NCI-H2081 (cell line): ENCODE measurements at regions not wholly inside any gene's neighbourhood (a gene's known extent, or its start where the extent isn't known, plus 50 kb on each side); places are given as distances from the start of the nearest gene placed in this dataset.
"Not testable (repeated sequence)": the region's sequence is repeated elsewhere in the genome, so short reads cannot be mapped to it uniquely, and the experiment has no call there.

Source experiments
- DNase-seq, 2 experiments: peaks; one replicate each; lab custom pipeline; 2025; lab: John Stamatoyannopoulos, UW

DNA sequence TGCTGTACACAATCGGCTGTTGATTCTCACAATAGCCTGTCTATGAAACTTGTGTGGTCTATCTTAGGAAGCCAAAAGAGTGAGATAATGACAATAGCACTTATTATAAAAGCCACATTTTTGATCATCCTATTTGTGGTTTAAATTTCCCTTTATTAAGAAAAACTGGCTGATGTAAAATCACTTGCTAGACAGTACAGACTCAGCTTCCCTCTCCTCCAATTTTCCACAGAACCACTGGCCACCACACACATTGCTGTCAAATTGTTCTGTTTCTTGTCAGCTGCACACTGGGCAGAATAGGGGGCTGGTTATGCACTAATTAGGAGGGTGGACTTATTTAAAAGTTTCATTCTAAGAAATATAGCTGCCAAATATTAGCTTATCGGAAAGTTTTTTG, 425.9 kb downstream of the EPHA3 start:
- DNase-seq = no peak

- DNase-seq = not testable (repeated sequence)
Observed at GRCh38 chr3:89554587-89554986, 447.2 kb downstream of the EPHA3 start.

DNA sequence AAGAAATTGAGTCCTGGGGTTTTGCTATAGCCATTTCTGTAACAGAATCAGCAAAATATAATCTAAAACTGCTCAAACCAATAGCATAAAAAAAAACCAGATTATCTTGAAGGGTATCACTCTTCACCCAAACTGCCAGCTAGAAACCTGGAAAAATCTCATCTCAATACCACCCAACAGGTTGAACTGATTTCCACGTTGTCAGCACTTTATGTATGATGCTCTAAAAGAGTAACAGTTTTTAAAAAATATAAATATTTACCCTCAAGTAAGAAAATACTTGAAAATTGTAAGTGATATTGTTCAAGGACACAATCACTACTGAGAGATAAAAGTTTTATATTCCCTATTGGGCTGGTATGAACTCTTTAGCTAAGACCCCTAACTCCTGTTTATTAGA, 451.3 kb downstream of the EPHA3 start:
- DNase-seq = no peak

DNA sequence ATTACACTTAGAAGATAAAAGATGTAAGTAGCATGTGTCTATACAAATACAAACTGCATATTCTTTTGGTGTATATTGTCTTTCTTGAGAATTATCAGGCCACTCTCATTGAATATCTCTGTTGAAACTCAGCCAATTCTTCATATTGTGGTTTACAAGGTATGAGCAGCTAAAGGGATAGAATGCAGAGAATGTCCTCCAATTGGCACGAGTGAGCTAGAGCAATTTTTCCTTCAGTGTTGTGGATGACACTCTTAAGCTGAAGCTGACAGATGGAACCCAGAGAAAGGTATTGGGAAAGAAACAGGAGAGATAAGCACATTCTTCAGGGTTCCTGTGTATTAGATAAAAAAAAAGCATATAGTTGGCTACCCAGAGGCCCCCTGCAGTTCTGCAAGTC, 453.1 kb downstream of the EPHA3 start:
- no peak for DNase-seq

DNA sequence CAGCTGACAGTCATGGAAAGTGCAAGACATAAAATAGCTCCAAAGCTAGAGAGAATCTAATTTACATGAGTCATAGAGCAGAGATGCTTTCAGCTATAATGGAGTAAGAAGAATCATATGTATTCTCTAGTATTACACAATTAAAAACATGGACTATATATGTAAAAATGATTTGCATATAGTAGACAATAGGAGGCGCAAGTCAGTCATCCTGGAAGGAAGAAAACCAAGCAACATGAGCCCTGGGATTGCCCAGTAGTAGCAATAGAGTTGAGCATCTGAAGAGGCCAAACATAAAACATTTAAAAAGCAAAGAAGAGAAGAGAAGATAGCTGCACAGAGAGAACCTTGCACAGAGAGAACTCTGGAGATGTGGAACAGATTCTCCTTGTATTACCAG, 455.0 kb downstream of the EPHA3 start:
- no peak for DNase-seq

DNA sequence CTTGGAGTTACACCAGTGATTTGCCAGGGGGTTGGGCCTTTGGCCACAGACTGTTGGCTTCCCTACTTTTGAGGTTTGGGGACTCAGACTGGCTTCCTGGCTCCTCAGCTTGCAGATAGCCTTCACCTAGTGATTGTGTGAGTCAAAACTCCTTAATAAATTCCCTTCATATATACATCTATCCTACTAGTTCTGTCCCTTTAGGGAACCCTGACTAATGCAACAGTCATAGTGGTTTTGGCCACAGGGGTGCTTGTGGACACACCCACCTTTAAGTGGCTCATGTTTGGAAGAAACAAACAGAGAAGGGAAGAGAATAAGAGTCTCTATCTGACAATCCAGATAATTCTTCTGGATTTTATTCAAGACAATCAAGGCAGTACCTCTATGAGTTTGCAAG, 457.7 kb downstream of the EPHA3 start:
- no peak for DNase-seq

GRCh38 chr3:89570465-89570864, 463.0 kb downstream of the EPHA3 start:
- no peak for DNase-seq

- no peak for DNase-seq
Observed at GRCh38 chr3:89571298-89571697, 463.9 kb downstream of the EPHA3 start.

- DNase-seq = peak in 1 of 2 experiments; percentile 4
Observed at GRCh38 chr3:89571707-89572106, 464.3 kb downstream of the EPHA3 start.

DNA sequence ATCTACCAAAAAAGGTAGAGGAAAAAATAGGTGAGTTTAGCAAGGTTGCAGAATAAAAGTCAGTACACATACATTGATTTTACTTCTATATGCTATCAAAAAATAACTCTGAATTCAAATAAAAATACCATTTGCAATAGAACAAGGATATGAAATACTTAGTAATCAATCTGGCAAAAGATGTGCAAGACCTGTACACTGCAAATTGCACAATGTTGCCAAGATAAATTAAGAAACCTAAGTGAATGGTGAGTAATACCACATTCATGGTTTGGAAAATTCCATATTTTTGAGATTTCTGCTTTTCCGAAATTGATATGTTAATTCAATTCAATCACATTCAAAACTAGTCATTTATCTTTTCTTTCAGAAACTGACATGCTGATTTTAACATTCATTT, 464.8 kb downstream of the EPHA3 start:
- no peak for DNase-seq

DNA sequence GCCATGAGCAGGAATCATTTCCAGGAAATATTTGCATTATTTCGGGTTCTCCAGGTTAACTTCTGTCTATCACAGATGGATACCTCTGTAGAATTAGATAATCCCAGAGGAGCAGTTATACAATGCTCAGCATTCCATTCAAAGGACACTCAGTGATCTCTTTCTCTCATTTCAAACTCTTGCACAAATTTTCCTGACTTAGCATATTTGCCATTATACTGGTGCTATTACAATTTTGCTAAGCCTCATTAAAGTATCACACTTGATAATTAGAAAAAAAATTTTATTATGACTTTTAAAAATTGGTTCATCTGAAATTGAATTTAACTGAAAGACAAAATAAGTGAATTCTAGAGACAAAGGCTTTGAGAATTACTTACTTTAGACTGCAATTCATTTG, 469.0 kb downstream of the EPHA3 start:
- no peak for DNase-seq

DNA sequence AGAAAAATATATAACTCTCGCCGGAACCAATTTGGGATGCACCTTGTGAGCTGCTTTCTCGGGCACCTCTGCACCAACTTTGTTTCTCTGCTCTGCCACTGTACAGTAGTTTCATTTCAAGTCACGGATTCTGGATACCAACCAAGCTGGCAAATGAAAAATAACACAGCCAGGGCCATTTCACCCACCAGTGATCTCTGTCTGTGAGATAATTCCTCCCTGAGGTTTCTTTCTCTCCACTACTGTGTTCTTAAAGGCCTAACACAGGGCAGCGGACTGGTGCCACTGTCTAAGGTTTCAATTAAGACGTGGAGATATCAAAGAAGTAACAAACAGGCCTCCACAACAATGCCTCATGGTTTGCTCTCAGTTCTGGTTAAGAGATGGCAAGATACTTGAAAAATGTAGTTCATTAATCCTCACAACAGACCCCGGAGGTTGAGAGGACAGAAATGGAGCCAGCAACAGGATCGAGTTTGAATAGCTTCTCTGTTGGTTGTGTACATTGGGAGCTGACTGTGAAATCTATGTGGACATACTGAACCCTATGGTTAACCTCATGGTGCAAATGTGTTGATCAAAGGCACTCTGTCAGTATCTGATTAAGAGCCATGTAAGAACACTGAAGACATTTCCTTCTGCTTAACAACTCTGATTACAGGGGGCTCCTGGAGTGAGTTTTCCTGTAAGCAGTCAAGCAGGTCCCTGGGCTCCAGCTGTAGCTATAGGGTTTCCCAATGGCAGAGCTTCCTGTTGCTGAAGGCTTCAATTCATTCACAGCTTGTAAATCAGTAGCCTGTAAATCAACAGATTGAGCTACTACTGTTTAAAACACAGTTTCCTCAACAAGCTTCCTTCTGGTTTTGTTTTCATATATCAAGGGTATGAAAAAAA, 470.5 kb downstream of the EPHA3 start:
- DNase-seq = peak in 1 of 2 experiments; percentile 25

DNA sequence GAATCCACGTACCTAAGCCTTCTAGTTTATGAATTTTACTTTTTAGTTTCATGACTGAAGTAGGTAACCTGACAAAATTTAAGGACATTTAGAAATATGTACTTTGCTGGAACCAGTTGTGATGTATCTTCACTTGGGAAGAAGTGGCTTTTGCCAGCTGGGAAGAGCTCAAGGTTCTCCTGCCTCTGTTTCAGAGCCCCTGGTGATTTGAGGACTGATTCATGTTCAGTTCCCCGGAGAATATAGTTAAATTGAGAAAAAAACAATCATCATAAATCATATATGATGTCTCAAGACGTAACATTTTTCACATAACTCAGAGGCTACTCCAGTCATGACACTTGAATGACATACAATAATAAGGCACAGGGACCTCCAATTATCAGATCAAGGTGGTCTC, 473.4 kb downstream of the EPHA3 start:
- no peak for DNase-seq

DNA sequence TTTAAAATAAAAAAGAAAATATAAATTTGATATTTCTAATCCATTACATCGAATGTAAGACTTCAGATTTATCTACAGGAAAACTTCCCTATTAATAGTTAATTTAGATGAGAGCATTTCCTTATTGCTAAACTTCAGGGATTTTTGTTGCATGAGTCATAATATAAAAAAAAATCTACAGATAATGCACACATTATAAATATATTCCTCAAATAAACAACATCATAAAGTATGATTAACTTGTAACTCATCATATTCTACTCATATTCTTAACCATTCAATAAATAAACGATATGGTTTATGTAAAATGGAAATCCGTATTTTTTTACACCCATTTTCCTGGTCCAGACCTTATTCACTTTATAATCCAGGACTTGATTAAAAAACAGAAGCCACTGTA, 477.0 kb downstream of the EPHA3 start:
- DNase-seq = no peak

GRCh38 chr3:89586256-89586655, 478.8 kb downstream of the EPHA3 start:
- DNase-seq = no peak

DNA sequence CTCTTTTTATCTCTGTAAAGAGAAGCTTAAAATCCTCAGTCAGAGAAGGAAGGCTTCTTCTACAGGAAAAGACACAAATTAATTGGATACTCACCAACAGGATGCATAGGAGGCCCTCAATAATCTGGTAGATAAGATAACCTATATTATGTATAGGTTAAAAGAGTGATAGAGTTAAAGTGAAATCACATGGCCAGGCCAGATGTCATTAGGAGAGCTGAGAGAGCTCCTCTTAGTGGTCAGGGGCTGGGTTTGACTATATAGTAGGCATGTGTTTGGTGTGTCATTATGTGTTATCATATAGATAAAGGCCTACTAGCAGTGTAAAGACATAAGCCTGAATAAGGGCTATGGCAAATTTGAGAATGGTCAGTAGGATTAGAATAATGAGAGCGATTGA, 479.3 kb downstream of the EPHA3 start:
- no peak for DNase-seq

DNA sequence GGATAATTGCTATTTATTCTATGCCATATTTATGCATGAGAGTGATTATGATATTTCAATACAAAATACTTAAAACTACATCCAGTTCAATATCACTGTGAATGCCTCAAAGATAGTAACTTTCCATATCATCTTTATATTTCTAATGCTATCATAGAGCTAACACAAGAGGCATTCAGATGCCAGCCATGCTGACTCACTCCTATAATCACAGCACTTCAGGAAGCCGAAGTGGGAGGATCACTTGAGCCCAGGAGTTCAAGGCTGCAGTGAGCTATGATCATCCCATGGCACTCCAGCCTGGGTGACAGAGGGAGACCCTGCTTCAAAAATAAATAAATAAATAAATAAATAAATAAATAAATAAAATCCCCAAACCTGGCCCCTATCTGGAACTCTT, 498.7 kb downstream of the EPHA3 start:
- DNase-seq = no peak

GRCh38 chr3:89612027-89612426, 504.6 kb downstream of the EPHA3 start:
- no peak for DNase-seq

DNA sequence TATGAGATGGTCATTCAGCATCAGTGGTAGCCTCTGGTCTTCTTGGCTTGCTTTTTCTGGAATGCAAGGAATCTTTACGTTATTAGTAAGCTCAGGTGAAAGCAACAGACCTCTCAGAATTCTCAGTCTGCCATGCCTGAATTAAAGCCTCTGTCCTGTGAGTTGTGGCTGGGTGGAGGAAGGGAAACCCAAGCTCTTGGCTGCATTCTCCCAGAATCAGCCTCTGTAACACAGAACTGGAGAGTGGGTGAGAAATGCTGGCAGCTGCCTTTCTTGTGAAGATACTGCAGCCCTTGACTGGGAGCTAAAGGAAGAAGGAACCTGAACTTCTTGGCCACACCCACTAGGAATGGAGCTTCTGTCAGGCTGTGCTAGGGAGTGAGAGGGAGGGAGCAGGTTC, 505.8 kb downstream of the EPHA3 start:
- no peak for DNase-seq

GRCh38 chr3:89617706-89618105, 510.3 kb downstream of the EPHA3 start:
- no peak for DNase-seq

DNA sequence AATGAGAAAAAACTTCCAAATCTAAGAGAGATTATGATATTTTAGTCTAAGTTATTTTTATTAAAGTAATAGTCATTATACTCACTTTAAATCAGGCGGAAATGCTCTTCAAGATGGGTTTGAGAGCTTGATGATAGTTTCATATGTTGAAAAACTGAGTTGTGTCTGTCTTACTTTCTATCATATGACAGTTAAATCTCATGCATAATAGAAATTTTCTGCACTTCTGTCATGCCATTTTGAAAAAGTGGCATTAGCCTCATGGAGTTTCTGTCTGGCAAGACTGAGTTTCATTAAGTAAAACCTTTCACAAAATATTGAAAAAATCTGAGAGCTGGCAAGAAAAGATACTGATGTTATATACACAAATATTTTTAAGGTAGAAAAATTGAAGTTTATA, 511.8 kb downstream of the EPHA3 start:
- no peak for DNase-seq

- DNase-seq = no peak
Observed at GRCh38 chr3:89622063-89622700, 514.8 kb downstream of the EPHA3 start.

DNA sequence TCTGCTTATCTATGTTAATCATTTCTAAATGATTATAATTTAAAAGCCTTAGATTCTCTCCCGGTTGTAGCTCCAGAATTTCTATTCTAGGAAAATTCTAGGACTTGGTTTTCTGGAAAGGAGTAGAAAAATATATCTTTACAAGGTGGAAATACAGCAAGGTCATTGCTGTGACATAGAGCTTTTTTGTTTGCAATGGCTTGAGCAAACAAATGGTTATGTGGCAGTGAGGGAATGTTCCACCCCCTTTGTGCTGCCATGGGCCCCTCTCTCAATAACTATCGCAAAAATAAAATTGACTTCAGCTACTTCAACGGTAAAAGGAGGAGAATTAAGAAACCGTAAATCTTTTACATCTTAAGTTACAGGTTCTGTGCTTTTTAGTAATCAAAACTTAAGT, 517.1 kb downstream of the EPHA3 start:
- DNase-seq = no peak

DNA sequence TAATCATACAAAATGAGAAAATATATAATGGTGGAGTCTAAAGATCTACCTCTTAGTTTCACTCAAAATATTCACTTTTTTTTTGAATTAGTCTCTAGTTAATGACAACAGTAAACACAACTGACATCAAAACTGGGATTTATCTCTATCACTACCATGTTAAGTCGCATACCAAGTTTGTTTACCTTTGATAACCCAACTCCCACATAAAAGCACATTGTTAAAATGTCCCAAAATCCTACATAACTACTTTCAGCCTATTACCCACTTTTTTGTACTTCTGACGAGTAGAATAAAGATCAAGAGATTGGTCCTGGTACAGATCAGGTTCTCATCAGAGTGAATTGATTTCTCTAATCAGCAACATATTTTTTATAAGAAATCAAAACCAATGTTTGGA, 518.5 kb downstream of the EPHA3 start:
- no peak for DNase-seq
